Transverse colon (tissue), 4 donors: ENCODE measurements at regions not wholly inside any gene's neighbourhood (a gene's known extent, or its start where the extent isn't known, plus 50 kb on each side); places are given as distances from the start of the nearest gene placed in this dataset.

Experiments
- DNase-seq: peaks from one replicate; pipeline ENCODE4 v3.0.0-alpha.2; 2019
- H3K27ac ChIP-seq, 4 donors: fragments of 200-600 bp; sonication (generic); 2 replicates each; pipeline ENCODE4 v1.5.1; 2016 to 2018; ENCODE audit warnings: inconsistent platforms in 4 of 4
- H3K27me3 ChIP-seq: fragments of 200-600 bp; sonication (generic); 2 replicates; pipeline ENCODE4 v1.5.1; 2017; ENCODE audit warnings: inconsistent platforms
- H3K36me3 ChIP-seq, 4 donors: fragments of 200-600 bp; sonication (generic); 2 replicates each; pipeline ENCODE4 v1.5.1; 2017 to 2019; ENCODE audit warnings: inconsistent platforms in 4 of 4
- H3K4me1 ChIP-seq, 4 donors: fragments of 200-600 bp; sonication (generic); 2 replicates each; pipeline ENCODE4 v1.5.1; 2017 to 2020; ENCODE audit warnings: inconsistent platforms in 4 of 4
- H3K4me3 ChIP-seq, 4 donors: fragments of 200-600 bp; sonication (generic); 1 replicate in 1 of 4; 2 replicates in 3 of 4; pipeline versions ENCODE4 v1.5.1 to v1.6.1; 2017 to 2019; ENCODE audit warnings: inconsistent platforms in 4 of 4
- H3K9me3 ChIP-seq, 2 donors: fragments of 200-600 bp; sonication (generic); 2 replicates each; pipeline ENCODE4 v1.5.1; 2017 to 2019; ENCODE audit warnings: inconsistent platforms in 2 of 2
- EP300 ChIP-seq: sonication (generic); formaldehyde crosslinking; IDR thresholded peaks from one replicate; pipeline ENCODE4 v1.6.1; 2017; ENCODE audit warnings: antibody characterized with exemption, low read depth
- POLR2A ChIP-seq: fragments of 450-650 bp; IDR thresholded peaks from one replicate; pipeline ENCODE4 v1.6.1; 2016; ENCODE audit warnings: antibody characterized with exemption, mild to moderate bottlenecking, moderate library complexity
- POLR2AphosphoS5 ChIP-seq, 3 donors: sonication (generic); formaldehyde crosslinking; IDR thresholded peaks; one replicate each; pipeline ENCODE4 v1.6.1; 2016; ENCODE audit warnings: antibody characterized with exemption in 3 of 3
- WGBS, 2 donors: methylation state at CpG; one replicate each; pipeline ENCODE4 v1.1.5; 2018; ENCODE audit warnings: low coverage in 1 of 2; 5-methylcytosine and 5-hydroxymethylcytosine counted together
- in situ Hi-C, 4 donors: fragments of 200-750 bp; cut with MboI; loops; one replicate each; pipeline versions ENCODE4 v1.15.0 to v1.15.1; 2017; ENCODE audit warnings: low sequenced_read_pairs in 3 of 4, low pct_ligation_motif_present in 1 of 4, low pct_unique_long_range_greater_than_20kb in 1 of 4
- intact Hi-C: fragments of 100-400 bp; cut with DNase I; formaldehyde crosslinking; loops from one replicate; pipeline ENCODE4 v1.15.1; 2023; ENCODE audit warnings: low total_unique reads
- TF ChIP-seq, protein P1 (sequence below), 5 experiments: fragments of 200-600 bp in 3 of 5; fragments of 450-650 bp in 2 of 5; sonication (generic) in 3 of 5; IDR thresholded peaks; 1 replicate in 2 of 5; 2 replicates in 3 of 5; pipeline ENCODE4 v1.5.1; 2016 to 2017; ENCODE audit warnings: antibody characterized with exemption in 5 of 5, inconsistent platforms in 3 of 5, mild to moderate bottlenecking in 2 of 5, moderate library complexity in 1 of 5

DNA sequence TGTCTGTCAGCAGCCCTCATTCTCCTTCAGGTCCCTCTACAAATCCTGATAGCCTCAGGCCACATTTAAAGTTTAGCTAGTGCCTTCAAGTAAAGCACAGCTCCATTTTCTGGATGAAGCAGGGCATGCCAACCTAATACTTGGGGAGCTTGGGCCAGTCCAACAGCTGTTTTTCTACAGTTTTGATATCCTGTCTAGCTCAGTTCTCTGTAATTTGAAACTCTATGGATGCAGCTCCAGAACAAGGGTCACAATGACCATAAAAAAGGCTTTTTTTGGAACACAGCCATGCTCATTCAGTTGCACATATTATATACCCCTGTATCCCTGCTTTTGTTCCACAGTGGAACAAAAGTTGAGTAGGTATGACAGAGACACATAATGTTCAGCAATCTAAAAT lies 373.5 kb downstream of the SUCLG1 start:
- intact Hi-C loops (no loop called here), in situ Hi-C loops (no loop called here)
- Histone ChIP-seq H3K36me3 (no peaks in the 10 kb centered on the region), H3K4me3 (no peak overlapping the region), H3K27ac (no peak overlapping the region), H3K4me1 (no peaks in the 10 kb centered on the region), H3K9me3 (no peaks in the 10 kb centered on the region), H3K27me3 (no peaks in the 10 kb centered on the region)
- DNase-seq: no peak
- TF ChIP-seq EP300 (no peak), POLR2A (no peak), POLR2AphosphoS5 (IDR thresholded peaks at IDR 0.05) (no peak)
- TF ChIP-seq, protein P1, sequence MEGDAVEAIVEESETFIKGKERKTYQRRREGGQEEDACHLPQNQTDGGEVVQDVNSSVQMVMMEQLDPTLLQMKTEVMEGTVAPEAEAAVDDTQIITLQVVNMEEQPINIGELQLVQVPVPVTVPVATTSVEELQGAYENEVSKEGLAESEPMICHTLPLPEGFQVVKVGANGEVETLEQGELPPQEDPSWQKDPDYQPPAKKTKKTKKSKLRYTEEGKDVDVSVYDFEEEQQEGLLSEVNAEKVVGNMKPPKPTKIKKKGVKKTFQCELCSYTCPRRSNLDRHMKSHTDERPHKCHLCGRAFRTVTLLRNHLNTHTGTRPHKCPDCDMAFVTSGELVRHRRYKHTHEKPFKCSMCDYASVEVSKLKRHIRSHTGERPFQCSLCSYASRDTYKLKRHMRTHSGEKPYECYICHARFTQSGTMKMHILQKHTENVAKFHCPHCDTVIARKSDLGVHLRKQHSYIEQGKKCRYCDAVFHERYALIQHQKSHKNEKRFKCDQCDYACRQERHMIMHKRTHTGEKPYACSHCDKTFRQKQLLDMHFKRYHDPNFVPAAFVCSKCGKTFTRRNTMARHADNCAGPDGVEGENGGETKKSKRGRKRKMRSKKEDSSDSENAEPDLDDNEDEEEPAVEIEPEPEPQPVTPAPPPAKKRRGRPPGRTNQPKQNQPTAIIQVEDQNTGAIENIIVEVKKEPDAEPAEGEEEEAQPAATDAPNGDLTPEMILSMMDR (IDR thresholded peaks at IDR 0.05): no peak

- H3K4me1 ChIP-seq: no peaks in the 10 kb centered on the region
- in situ Hi-C loops (no loop called here), intact Hi-C loops (no loop called here)
- 35 to 50% methylated on average over 1 of the region's 1 CpG for WGBS, 2 donors
- H3K36me3 ChIP-seq: no peaks in the 10 kb centered on the region
- H3K27ac ChIP-seq: no peak overlapping the region
- H3K27me3 ChIP-seq: no peaks in the 10 kb centered on the region
- TF ChIP-seq, protein P1 (IDR thresholded peaks at IDR 0.05): no peak
- TF ChIP-seq POLR2A (no peak), EP300 (no peak), POLR2AphosphoS5 (IDR thresholded peaks at IDR 0.05) (no peak)
- DNase-seq: no peak
- H3K4me3 ChIP-seq: no peak overlapping the region
- H3K9me3 ChIP-seq: no peaks in the 10 kb centered on the region
These were observed 374.2 kb downstream of the SUCLG1 start for GRCh38 chr2:84084856-84085255.

DNA sequence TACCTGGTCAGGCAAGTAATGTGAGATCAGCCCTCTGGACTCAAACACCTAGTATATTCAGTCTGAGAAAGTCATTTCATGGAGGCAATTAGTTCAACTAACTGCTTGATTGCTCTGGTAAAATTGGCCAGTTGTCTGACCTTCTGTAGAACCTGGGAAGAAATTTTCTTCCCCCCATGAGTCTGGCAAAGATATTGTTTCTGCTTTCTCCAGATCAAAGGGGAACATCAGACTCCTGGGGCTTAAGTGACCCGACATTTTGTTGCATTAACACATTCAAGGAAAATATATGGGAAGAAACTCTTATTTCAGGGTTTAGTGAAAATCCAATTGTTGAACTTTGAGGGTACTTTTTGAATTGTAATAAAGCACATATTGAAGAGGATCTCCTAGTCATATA lies 375.1 kb downstream of the SUCLG1 start:
- no peak for DNase-seq
- H3K9me3 ChIP-seq: no peaks in the 10 kb centered on the region

GRCh38 chr2:84078471-84078870 lies 380.6 kb downstream of the SUCLG1 start:
- H3K4me1 ChIP-seq: no peaks in the 10 kb centered on the region
- no peak overlapping the region for H3K27ac ChIP-seq
- intact Hi-C loops: no loop called here
- H3K4me3 ChIP-seq: no peak overlapping the region
- in situ Hi-C loops: no loop called here
- WGBS, 2 donors: 60 to 62% methylated on average over 3 of the region's 3 CpGs
- H3K9me3 ChIP-seq: no peaks in the 10 kb centered on the region
- no peak for TF ChIP-seq EP300
- TF ChIP-seq POLR2AphosphoS5 (IDR thresholded peaks at IDR 0.05): no peak
- TF ChIP-seq, protein P1 (IDR thresholded peaks at IDR 0.05): no peak
- TF ChIP-seq POLR2A: no peak
- no peaks in the 10 kb centered on the region for H3K36me3 ChIP-seq
- no peaks in the 10 kb centered on the region for H3K27me3 ChIP-seq
- DNase-seq: no peak

More for the DNA sequence above, 375.1 kb downstream of the SUCLG1 start:
- H3K27me3 ChIP-seq: no peaks in the 10 kb centered on the region
- H3K4me1 ChIP-seq: no peaks in the 10 kb centered on the region
- no peak overlapping the region for H3K27ac ChIP-seq
- WGBS, 2 donors: 82% methylated on average over 1 of the region's 1 CpG; no CpG with 5 or more reads in 1 of the 2 donors
- no peaks in the 10 kb centered on the region for H3K36me3 ChIP-seq
- TF ChIP-seq EP300: no peak
- TF ChIP-seq, protein P1 (IDR thresholded peaks at IDR 0.05): no peak
- no peak for TF ChIP-seq POLR2AphosphoS5 (IDR thresholded peaks at IDR 0.05)
- no peak for TF ChIP-seq POLR2A
- no peak overlapping the region for H3K4me3 ChIP-seq
- intact Hi-C loops: no loop called here
- in situ Hi-C loops: no loop called here
